IMR-90 (cell line): ENCODE measurements at regions not wholly inside any gene's neighbourhood (a gene's known extent, or its start where the extent isn't known, plus 50 kb on each side); places are given as distances from the start of the nearest gene placed in this dataset.

ENCODE experiments used
- ATAC-seq: fragments of 200-7000 bp; cut with Tn5 transposase; 2 replicates; pipeline ENCODE4 v1.9.1; 2020; ENCODE audit warnings: low read depth, mild to moderate bottlenecking, moderate library complexity
- BruUV-seq: library from RNA; stranded (reverse); fragments of 400-500 nt; replicated peaks from 2 replicates; lab custom pipeline; 2021; lab: Mats Ljungman, UMichigan
- CTCF ChIA-PET: fragments of 300-600 bp; formaldehyde crosslinking; extraction: SDS; loops from one replicate; lab custom pipeline; 2021; ENCODE audit warnings: antibody characterized with exemption; lab: Yijun Ruan, JAX
- POLR2A ChIA-PET: fragments of 300-600 bp; sonication (Branson Sonifier 250); formaldehyde crosslinking; loops from one replicate; lab custom pipeline; 2022; ENCODE audit warnings: antibody characterized with exemption; ENCODE audit not compliant: unreplicated experiment; lab: Charles Lee
- DNase-seq: peaks from one replicate; pipeline ENCODE4 v3.0.0; 2013
- H2AFZ ChIP-seq: replicated peaks from 2 replicates; pipeline ENCODE3; 2013; ENCODE audit warnings: low read length, mild to moderate bottlenecking; ENCODE audit not compliant: poor library complexity
- H2AK5ac ChIP-seq: 2 replicates; pipeline ENCODE4 v1.6.1; 2013; ENCODE audit warnings: low read depth, low read length, inconsistent platforms
- H2AK9ac ChIP-seq: replicated peaks from 2 replicates; pipeline ENCODE3; 2013; ENCODE audit warnings: mild to moderate bottlenecking, low read depth, low read length, moderate library complexity; ENCODE audit not compliant: poor library complexity
- H2BK120ac ChIP-seq: 2 replicates; pipeline ENCODE4 v1.6.1; 2013; ENCODE audit warnings: low read depth, low read length, inconsistent platforms
- H2BK15ac ChIP-seq: 3 replicates; pipeline ENCODE4 v1.6.1; 2013; ENCODE audit warnings: low read depth, low read length, inconsistent platforms
- H2BK20ac ChIP-seq: 2 replicates; pipeline ENCODE4 v1.6.1; 2013; ENCODE audit warnings: low read depth, mild to moderate bottlenecking, inconsistent platforms, low read length, moderate library complexity
- H2BK5ac ChIP-seq: 2 replicates; pipeline ENCODE4 v1.6.1; 2013; ENCODE audit warnings: mild to moderate bottlenecking, low read depth, low read length, inconsistent platforms; ENCODE audit not compliant: poor library complexity, severe bottlenecking
- H3K14ac ChIP-seq: replicated peaks from 2 replicates; pipeline ENCODE4 v1.6.1; 2013; ENCODE audit warnings: low read depth, low read length, inconsistent platforms
- H3K18ac ChIP-seq: 2 replicates; pipeline ENCODE4 v1.6.1; 2013; ENCODE audit warnings: low read depth, low read length, control low read depth
- H3K23ac ChIP-seq: 2 replicates; pipeline ENCODE4 v1.6.1; 2013; ENCODE audit warnings: low read depth, low read length, inconsistent platforms
- H3K27ac ChIP-seq: 2 replicates; pipeline ENCODE4 v1.5.1; 2013; ENCODE audit warnings: mild to moderate bottlenecking, control low read depth, low read length; ENCODE audit not compliant: insufficient read depth
- H3K27me3 ChIP-seq: 2 replicates; pipeline ENCODE4 v1.6.1; 2013; ENCODE audit warnings: low read length; ENCODE audit not compliant: control insufficient read depth, insufficient read depth
- H3K36me3 ChIP-seq: 2 replicates; pipeline ENCODE4 v1.6.1; 2013; ENCODE audit warnings: low read length, mixed read lengths; ENCODE audit not compliant: control insufficient read depth, insufficient read depth
- H3K4ac ChIP-seq: 2 replicates; pipeline ENCODE4 v1.6.1; 2013; ENCODE audit warnings: low read depth, low read length, inconsistent platforms
- H3K4me1 ChIP-seq: 2 replicates; pipeline ENCODE4 v1.6.1; 2013; ENCODE audit warnings: low read length, mixed read lengths; ENCODE audit not compliant: control insufficient read depth, insufficient read depth
- H3K4me2 ChIP-seq: 2 replicates; pipeline ENCODE4 v1.6.1; 2013; ENCODE audit warnings: low read depth, mild to moderate bottlenecking, control low read depth, low read length, moderate library complexity
- H3K4me3 ChIP-seq: 2 replicates; pipeline ENCODE4 v1.5.1; 2013; ENCODE audit warnings: low read depth, mild to moderate bottlenecking, control low read depth, low read length, moderate library complexity; ENCODE audit not compliant: insufficient read depth
- H3K56ac ChIP-seq: 2 replicates; pipeline ENCODE4 v1.6.1; 2013; ENCODE audit warnings: low read length, inconsistent platforms; ENCODE audit not compliant: insufficient read depth; ENCODE audit errors: extremely low read depth
- H3K79me1 ChIP-seq, 2 experiments: 2 replicates each; pipeline ENCODE4 v1.6.1; 2013; ENCODE audit warnings: low read length in 2 of 2, inconsistent platforms in 1 of 2, low read depth in 1 of 2
- H3K9ac ChIP-seq: 2 replicates; pipeline ENCODE4 v1.6.1; 2013; ENCODE audit warnings: low read depth, low read length, control low read depth
- H3K9me1 ChIP-seq: 2 replicates; pipeline ENCODE4 v1.6.1; 2013; ENCODE audit warnings: low read length, inconsistent platforms; ENCODE audit not compliant: insufficient read depth
- H3K9me3 ChIP-seq: 2 replicates; pipeline ENCODE4 v1.6.1; 2013; ENCODE audit warnings: low read length; ENCODE audit not compliant: control insufficient read depth, insufficient read depth
- H4K20me1 ChIP-seq: 2 replicates; pipeline ENCODE4 v1.6.1; 2013; ENCODE audit warnings: low read length, inconsistent platforms; ENCODE audit not compliant: insufficient read depth
- H4K5ac ChIP-seq: 2 replicates; pipeline ENCODE4 v1.6.1; 2013; ENCODE audit warnings: mild to moderate bottlenecking, low read depth, low read length, control low read depth
- H4K8ac ChIP-seq, 2 experiments: 2 replicates each; pipeline ENCODE4 v1.6.1; 2013; ENCODE audit warnings: low read depth in 2 of 2, low read length in 2 of 2, control low read depth in 1 of 2, inconsistent platforms in 1 of 2
- H4K91ac ChIP-seq: 2 replicates; pipeline ENCODE4 v1.6.1; 2013; ENCODE audit warnings: low read depth, low read length, inconsistent platforms; ENCODE audit not compliant: insufficient read depth
- BHLHE40 ChIP-seq: fragments of 150-350 bp; IDR thresholded peaks from 2 replicates; pipeline ENCODE4 v1.6.1; 2016; ENCODE audit warnings: mild to moderate bottlenecking, low read depth, low read length
- CEBPB ChIP-seq: IDR thresholded peaks from 2 replicates; pipeline ENCODE4 v1.6.1; 2012; ENCODE audit warnings: low read depth, low read length, improper control_type of control experiment
- CHD1 ChIP-seq: IDR thresholded peaks from 2 replicates; pipeline ENCODE4 v1.6.1; 2012; ENCODE audit warnings: low read depth, low read length, improper control_type of control experiment
- CTCF ChIP-seq: conservative IDR thresholded peaks from 2 replicates; pipeline ENCODE4 v1.5.1; 2012; ENCODE audit warnings: mild to moderate bottlenecking, low read depth, low read length, improper control_type of control experiment
- ELK1 ChIP-seq: fragments of 150-350 bp; IDR thresholded peaks from 2 replicates; pipeline ENCODE4 v1.6.1; 2016; ENCODE audit warnings: low read depth, mild to moderate bottlenecking, low read length, moderate library complexity, borderline replicate concordance
- FOS ChIP-seq: fragments of 150-350 bp; IDR thresholded peaks from 2 replicates; pipeline ENCODE4 v1.6.1; 2016; ENCODE audit warnings: low read depth, low read length
- MAFK ChIP-seq: IDR thresholded peaks from 2 replicates; pipeline ENCODE4 v1.6.1; 2012; ENCODE audit warnings: low read depth, low read length, improper control_type of control experiment
- MAZ ChIP-seq: IDR thresholded peaks from 2 replicates; pipeline ENCODE4 v1.6.1; 2012; ENCODE audit warnings: low read depth, mild to moderate bottlenecking, low read length, improper control_type of control experiment, moderate library complexity, borderline replicate concordance
- MXI1 ChIP-seq: IDR thresholded peaks from 2 replicates; pipeline ENCODE4 v1.6.1; 2012; ENCODE audit warnings: low read depth, mild to moderate bottlenecking, low read length, moderate library complexity, borderline replicate concordance
- NFE2L2 ChIP-seq: fragments of 150-350 bp; IDR thresholded peaks from 2 replicates; pipeline ENCODE4 v1.6.1; 2016; ENCODE audit warnings: low read depth, mild to moderate bottlenecking, low read length
- POLR2A ChIP-seq: IDR thresholded peaks from 2 replicates; pipeline ENCODE4 v1.6.1; 2012; ENCODE audit warnings: mild to moderate bottlenecking, low read depth, low read length
- RAD21 ChIP-seq: IDR thresholded peaks from 2 replicates; pipeline ENCODE4 v1.6.1; 2012; ENCODE audit warnings: low read length, improper control_type of control experiment
- RCOR1 ChIP-seq: IDR thresholded peaks from 2 replicates; pipeline ENCODE4 v1.6.1; 2012; ENCODE audit warnings: mild to moderate bottlenecking, low read length, improper control_type of control experiment; ENCODE audit not compliant: insufficient replicate concordance
- RFX5 ChIP-seq: IDR thresholded peaks from 2 replicates; pipeline ENCODE4 v1.8.0; 2012; ENCODE audit warnings: low read depth, mild to moderate bottlenecking, low read length, moderate library complexity
- SMC3 ChIP-seq: fragments of 150-350 bp; IDR thresholded peaks from 2 replicates; pipeline ENCODE4 v1.6.1; 2016; ENCODE audit warnings: low read depth, mild to moderate bottlenecking, antibody characterized with exemption, low read length, moderate library complexity
- dilution Hi-C: fragments of 300-500 bp; cut with HindIII; formaldehyde crosslinking; loops from one replicate; pipeline ENCODE4 v1.14.3; 2018; ENCODE audit warnings: low sequenced_read_pairs; ENCODE audit not compliant: unreplicated experiment
- in situ Hi-C: fragments of 300-500 bp; cut with MboI; formaldehyde crosslinking; loops from 3 replicates; pipeline ENCODE4 v1.14.3; 2019; ENCODE audit warnings: low sequenced_read_pairs, inconsistent platforms, mixed read lengths
- intact Hi-C: fragments of 100-400 bp; cut with micrococcal nuclease; formaldehyde crosslinking; loops from 2 replicates; pipeline ENCODE4 v1.10.0; 2022
- TF ChIP-seq, protein P1 (sequence below): fragments of 150-350 bp; IDR thresholded peaks from 2 replicates; pipeline ENCODE4 v1.6.1; 2017; ENCODE audit warnings: mild to moderate bottlenecking, antibody characterized with exemption, low read length, low read depth

DNA sequence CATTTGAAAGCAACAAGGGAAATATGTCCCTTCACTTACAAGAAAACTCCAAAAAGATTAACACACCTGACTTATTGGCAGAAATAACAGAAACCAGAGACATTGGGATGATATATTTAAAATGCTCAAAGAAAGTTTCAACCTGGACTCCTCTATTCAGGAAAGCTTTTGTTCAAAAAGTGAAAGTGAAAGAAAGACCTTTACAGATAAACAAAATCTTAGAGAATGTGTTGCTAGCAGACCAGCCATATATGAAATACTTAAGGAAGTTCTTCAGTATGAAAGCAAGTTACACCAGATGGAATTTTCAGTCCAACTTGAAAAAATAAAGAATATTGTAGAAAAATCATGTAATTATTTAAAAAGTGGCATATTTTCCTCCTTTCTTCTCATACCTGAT, 1075.1 kb downstream of the NR2F1-AS1 start:
- Histone ChIP-seq H4K20me1 (no peaks in the 10 kb centered on the region), H3K79me1 (no peaks in the 10 kb centered on the region), H3K9ac (no peak overlapping the region), H2AFZ (no peak overlapping the region), H2BK15ac (no peak overlapping the region), H3K4ac (no peak overlapping the region), H3K4me1 (no peaks in the 10 kb centered on the region), H3K18ac (no peak overlapping the region; the same call in 1 of the 2 replicates), H3K4me3 (peak overlapping the region; percentile 31; the same call in 1 of the 2 replicates), H3K56ac (no peak overlapping the region), H2BK5ac (no peak overlapping the region), H4K91ac (no peak overlapping the region), H4K8ac (peak overlapping the region in 1 of 2 experiments; percentile 18; a peak in 2 of 4 replicates), H3K27me3 (no peaks in the 10 kb centered on the region), H4K5ac (peak overlapping the region; percentile 81; the same call in 1 of the 2 replicates), H3K4me2 (peak overlapping the region; percentile 96), H2BK120ac (no peak overlapping the region), H2AK5ac (no peak overlapping the region), H2BK20ac (no peak overlapping the region), H3K14ac (no peak overlapping the region), H3K9me3 (peaks cover 15% of the 10 kb centered on the region), H3K27ac (no peak overlapping the region), H3K23ac (no peak overlapping the region), H3K36me3 (no peaks in the 10 kb centered on the region), H2AK9ac (no peak overlapping the region), H3K9me1 (no peaks in the 10 kb centered on the region)
- ATAC-seq = peak; percentile 37; the same call in 1 of the 2 replicates
- intact Hi-C loops = no loop called here
- POLR2A ChIA-PET = no interaction called here
- in situ Hi-C loops = no loop called here
- CTCF ChIA-PET = no interaction called here
- no peak for TF ChIP-seq CEBPB
- no peak for TF ChIP-seq CTCF
- no peak for TF ChIP-seq NFE2L2
- TF ChIP-seq POLR2A = no peak
- TF ChIP-seq CHD1 = no peak
- TF ChIP-seq RFX5 = no peak
- no peak for TF ChIP-seq MAZ
- TF ChIP-seq BHLHE40 = no peak
- TF ChIP-seq MAFK = no peak
- TF ChIP-seq ELK1 = no peak
- no peak for TF ChIP-seq FOS
- TF ChIP-seq MXI1 = no peak
- no peak for TF ChIP-seq RCOR1
- TF ChIP-seq SMC3 = no peak
- TF ChIP-seq, protein P1, sequence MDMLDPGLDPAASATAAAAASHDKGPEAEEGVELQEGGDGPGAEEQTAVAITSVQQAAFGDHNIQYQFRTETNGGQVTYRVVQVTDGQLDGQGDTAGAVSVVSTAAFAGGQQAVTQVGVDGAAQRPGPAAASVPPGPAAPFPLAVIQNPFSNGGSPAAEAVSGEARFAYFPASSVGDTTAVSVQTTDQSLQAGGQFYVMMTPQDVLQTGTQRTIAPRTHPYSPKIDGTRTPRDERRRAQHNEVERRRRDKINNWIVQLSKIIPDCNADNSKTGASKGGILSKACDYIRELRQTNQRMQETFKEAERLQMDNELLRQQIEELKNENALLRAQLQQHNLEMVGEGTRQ = no peak
- TF ChIP-seq RAD21 = no peak
- DNase-seq = peak; percentile 21
- no TSS peak for BruUV-seq
- dilution Hi-C loops = no loop called here
